SU-DHL-6 (cell line): ENCODE measurements at regions not wholly inside any gene's neighbourhood (a gene's known extent, or its start where the extent isn't known, plus 50 kb on each side); places are given as distances from the start of the nearest gene placed in this dataset.
"Not testable (repeated sequence)": the region's sequence is repeated elsewhere in the genome, so short reads cannot be mapped to it uniquely, and the experiment has no call there.

Experiments used
- H2AFZ ChIP-seq: fragments of 200-600 bp; sonication (generic); 2 replicates; pipeline ENCODE4 v1.6.1; 2014; ENCODE audit warnings: low read depth, mild to moderate bottlenecking, moderate library complexity, mixed read lengths, antibody characterized with exemption, low read length; ENCODE audit not compliant: severe bottlenecking
- H3F3A ChIP-seq: fragments of 200-600 bp; shearing (Covaris generic); 2 replicates; pipeline ENCODE4 v1.6.0; 2016; ENCODE audit warnings: antibody characterized with exemption, mild to moderate bottlenecking; ENCODE audit not compliant: insufficient read depth
- H3K27ac ChIP-seq: fragments of 200-600 bp; sonication (generic); 2 replicates; pipeline ENCODE4 v1.5.1; 2016; ENCODE audit warnings: low read depth, mild to moderate bottlenecking, low read length, moderate library complexity, mixed read lengths
- H3K27me3 ChIP-seq: fragments of 200-600 bp; sonication (generic), shearing (Covaris generic); 2 replicates; pipeline ENCODE4 v1.6.0; 2014; ENCODE audit warnings: mild to moderate bottlenecking, low read length
- H3K36me3 ChIP-seq: fragments of 200-600 bp; sonication (generic); 2 replicates; pipeline ENCODE4 v1.6.1; 2014; ENCODE audit warnings: mild to moderate bottlenecking, low read length, mixed read lengths
- H3K4me2 ChIP-seq: fragments of 300-600, 200-600 bp; shearing (Covaris generic), sonication (generic); 2 replicates; pipeline ENCODE4 v1.6.0; 2014; ENCODE audit warnings: low read length, low read depth, mild to moderate bottlenecking; ENCODE audit not compliant: poor library complexity, severe bottlenecking
- H3K4me3 ChIP-seq: fragments of 200-600 bp; sonication (generic); 2 replicates; pipeline ENCODE4 v1.5.1; 2014; ENCODE audit warnings: antibody characterized with exemption, low read length, mild to moderate bottlenecking, mixed read lengths; ENCODE audit not compliant: insufficient read depth, poor library complexity, severe bottlenecking
- H3K79me2 ChIP-seq: fragments of 200-600 bp; sonication (generic); 2 replicates; pipeline ENCODE4 v1.6.1; 2014; ENCODE audit warnings: mild to moderate bottlenecking, low read length, moderate library complexity; ENCODE audit not compliant: insufficient read depth
- H3K9ac ChIP-seq: fragments of 200-600 bp; sonication (generic); 2 replicates; pipeline ENCODE4 v1.7.0; 2014; ENCODE audit warnings: mild to moderate bottlenecking, low read length
- H3K9me2 ChIP-seq: fragments of 200-600 bp; sonication (generic); replicated peaks from 2 replicates; pipeline ENCODE4 v1.6.1; 2014; ENCODE audit warnings: low read length; ENCODE audit not compliant: insufficient read depth
- H3K9me3 ChIP-seq: fragments of 200-600 bp; sonication (generic); 2 replicates; pipeline ENCODE4 v1.6.1; 2014; ENCODE audit warnings: low read length, mixed read lengths; ENCODE audit not compliant: insufficient read depth
- H4K20me1 ChIP-seq: fragments of 200-600 bp; sonication (generic); 2 replicates; pipeline ENCODE4 v1.6.1; 2014; ENCODE audit warnings: low read depth, mild to moderate bottlenecking, antibody characterized with exemption, low read length, moderate library complexity, mixed read lengths
- CTCF ChIP-seq: fragments of 200-600 bp; sonication (generic); IDR thresholded peaks from one replicate; pipeline ENCODE4 v1.5.1; 2017; ENCODE audit warnings: antibody characterized with exemption, mild to moderate bottlenecking, low read length, moderate library complexity; ENCODE audit not compliant: insufficient read depth, poor library complexity, severe bottlenecking
- EZH2phosphoT487 ChIP-seq: fragments of 200-600 bp; sonication (generic), shearing (Covaris generic); conservative IDR thresholded peaks from 2 replicates; pipeline ENCODE4 v1.6.1; 2018; ENCODE audit warnings: mild to moderate bottlenecking, antibody characterized with exemption, low read length, moderate library complexity, mixed read lengths

GRCh38 chr2:89821455-89821945 is 1130.0 kb downstream of the RPIA start:
- Histone ChIP-seq H3K79me2 (no peaks in the 10 kb centered on the region), H3K9ac (no peak overlapping the region), H3K4me2 (no peak overlapping the region), H3K36me3 (no peaks in the 10 kb centered on the region), H3F3A (no peaks in the 10 kb centered on the region), H3K9me3 (peaks cover 66% of the 10 kb centered on the region; the same call in 1 of the 2 replicates), H3K9me2 (no peaks in the 10 kb centered on the region), H3K4me3 (no peak overlapping the region), H3K27ac (no peak overlapping the region), H3K27me3 (no peaks in the 10 kb centered on the region), H2AFZ (no peak overlapping the region), H4K20me1 (no peaks in the 10 kb centered on the region)
- TF ChIP-seq EZH2phosphoT487: no peak
- no peak for TF ChIP-seq CTCF

- H3K27ac ChIP-seq, H3K79me2 ChIP-seq, H3K27me3 ChIP-seq, H3K9ac ChIP-seq, H3K9me2 ChIP-seq, H4K20me1 ChIP-seq, H3F3A ChIP-seq, H3K4me3 ChIP-seq, H3K36me3 ChIP-seq, H2AFZ ChIP-seq, H3K4me2 ChIP-seq: not testable (repeated sequence)
- peaks cover 66% of the 10 kb centered on the region; the same call in 1 of the 2 replicates for H3K9me3 ChIP-seq
Observed at GRCh38 chr2:89822342-89822741, 1130.9 kb downstream of the RPIA start.

GRCh38 chr2:89823556-89823955 is 1132.1 kb downstream of the RPIA start:
- Histone ChIP-seq H3F3A (no peaks in the 10 kb centered on the region), H4K20me1 (no peaks in the 10 kb centered on the region), H3K9ac (no peak overlapping the region), H3K9me2 (no peaks in the 10 kb centered on the region), H3K36me3 (no peaks in the 10 kb centered on the region), H3K27me3 (no peaks in the 10 kb centered on the region), H3K79me2 (no peaks in the 10 kb centered on the region), H3K4me3 (no peak overlapping the region), H3K4me2 (no peak overlapping the region), H3K27ac (no peak overlapping the region), H2AFZ (no peak overlapping the region), H3K9me3 (peaks cover 55% of the 10 kb centered on the region; the same call in 1 of the 2 replicates)
- TF ChIP-seq CTCF: no peak
- TF ChIP-seq EZH2phosphoT487: no peak

GRCh38 chr2:89825034-89825433 is 1133.6 kb downstream of the RPIA start:
- H4K20me1 ChIP-seq: no peaks in the 10 kb centered on the region
- H3K4me3 ChIP-seq: no peak overlapping the region
- H3K27ac ChIP-seq: no peak overlapping the region
- no peak overlapping the region for H3K9ac ChIP-seq
- H2AFZ ChIP-seq: no peak overlapping the region
- TF ChIP-seq CTCF (no peak), EZH2phosphoT487 (no peak)
- H3K9me2 ChIP-seq: no peaks in the 10 kb centered on the region
- H3K9me3 ChIP-seq: peaks cover 41% of the 10 kb centered on the region
- H3K27me3 ChIP-seq: no peaks in the 10 kb centered on the region
- H3K4me2 ChIP-seq: no peak overlapping the region
- H3F3A ChIP-seq: no peaks in the 10 kb centered on the region
- H3K36me3 ChIP-seq: no peaks in the 10 kb centered on the region
- no peaks in the 10 kb centered on the region for H3K79me2 ChIP-seq

GRCh38 chr2:89826741-89827140 is 1135.3 kb downstream of the RPIA start:
- H2AFZ ChIP-seq, H3K36me3 ChIP-seq, H3K4me2 ChIP-seq, H3K27me3 ChIP-seq, H3F3A ChIP-seq, H4K20me1 ChIP-seq, H3K79me2 ChIP-seq, H3K27ac ChIP-seq, H3K9me2 ChIP-seq, H3K4me3 ChIP-seq, H3K9ac ChIP-seq: not testable (repeated sequence)
- H3K9me3 ChIP-seq: peaks cover 23% of the 10 kb centered on the region

GRCh38 chr2:89827829-89828228 is 1136.4 kb downstream of the RPIA start:
- H3K79me2 ChIP-seq, H3K27ac ChIP-seq, H4K20me1 ChIP-seq, H3K4me2 ChIP-seq, H3K9me2 ChIP-seq, H3K27me3 ChIP-seq, H3K36me3 ChIP-seq, H3K4me3 ChIP-seq, H3F3A ChIP-seq, H2AFZ ChIP-seq, H3K9ac ChIP-seq: not testable (repeated sequence)
- peaks cover 13% of the 10 kb centered on the region for H3K9me3 ChIP-seq
